GM19468 (cell line): ENCODE measurements at regions not wholly inside any gene's neighbourhood (a gene's known extent, or its start where the extent isn't known, plus 50 kb on each side); places are given as distances from the start of the nearest gene placed in this dataset.

ENCODE experiments used
- ATAC-seq: cut with Tn5 transposase; IDR thresholded peaks from one replicate; pipeline ENCODE4 v1.9.1; 2021; ENCODE audit warnings: mild to moderate bottlenecking, moderate library complexity, moderate number of reproducible peaks; ENCODE audit not compliant: unreplicated experiment; ENCODE audit errors: extremely low read depth

DNA sequence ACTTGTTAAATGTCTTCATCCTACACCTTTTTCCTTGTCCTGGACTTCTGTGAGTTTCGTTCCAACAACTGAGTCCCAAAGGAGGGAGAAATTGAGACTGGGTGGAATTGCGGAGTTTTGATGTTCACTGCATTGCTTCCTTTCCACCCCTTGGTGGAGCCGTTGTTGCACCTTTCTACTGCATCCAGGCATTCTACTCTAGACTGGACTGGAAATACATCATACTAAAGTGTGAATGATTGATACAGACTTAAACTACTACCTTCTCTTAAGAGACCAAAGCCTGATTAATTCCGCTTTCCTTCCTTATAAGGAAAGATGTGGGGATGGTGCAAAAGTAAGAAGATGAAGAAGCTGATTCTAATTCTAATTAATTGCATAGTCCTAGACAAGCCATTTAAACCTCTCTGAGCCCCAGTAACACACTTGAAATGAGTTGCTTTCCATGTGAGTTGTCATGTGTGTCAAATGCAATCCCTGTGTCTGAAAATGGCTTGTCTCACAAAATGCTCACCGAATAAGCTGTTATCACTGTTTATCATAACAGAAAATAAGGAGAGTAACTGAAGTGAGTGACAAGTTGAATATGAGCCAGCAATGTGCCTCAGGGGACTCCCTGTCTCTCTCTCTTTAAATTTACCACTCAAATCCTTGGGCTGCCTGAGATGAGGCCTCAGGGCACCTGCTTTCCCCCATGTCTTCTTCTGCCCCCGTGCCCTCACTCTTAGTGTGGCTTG lies 338.3 kb upstream of the CHD6 start:
- no peak for ATAC-seq

DNA sequence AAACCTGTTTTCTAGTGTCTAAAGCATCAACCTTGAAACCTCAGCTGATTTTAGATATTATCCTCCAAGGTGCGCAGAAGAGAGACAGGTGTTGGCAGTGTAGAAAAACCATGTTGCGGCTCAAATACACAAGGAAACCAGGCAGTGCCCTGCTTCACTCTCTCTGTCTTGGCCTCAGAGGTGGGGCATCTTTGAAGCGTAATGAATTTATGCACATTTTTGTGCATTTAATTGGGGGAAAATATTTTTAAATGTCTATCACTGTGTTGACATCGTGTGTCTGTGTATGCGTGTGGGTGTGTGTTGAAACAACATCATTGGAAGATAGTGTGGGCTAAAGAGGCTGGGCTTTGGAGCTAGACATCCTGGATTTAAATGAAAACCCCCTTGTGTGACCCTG lies 334.0 kb upstream of the CHD6 start:
- ATAC-seq: no peak

- ATAC-seq: no peak
These were observed 333.4 kb upstream of the CHD6 start for GRCh38 chr20:41951615-41952014.

- ATAC-seq: no peak
These were observed 321.5 kb upstream of the CHD6 start for GRCh38 chr20:41939659-41940058.

- ATAC-seq: no peak
These were observed 320.2 kb upstream of the CHD6 start for GRCh38 chr20:41938353-41938752.

GRCh38 chr20:41935259-41935791 lies 317.1 kb upstream of the CHD6 start:
- no peak for ATAC-seq

GRCh38 chr20:41932431-41932830 lies 314.3 kb upstream of the CHD6 start:
- no peak for ATAC-seq

GRCh38 chr20:41927655-41928054 lies 309.5 kb upstream of the CHD6 start:
- no peak for ATAC-seq

DNA sequence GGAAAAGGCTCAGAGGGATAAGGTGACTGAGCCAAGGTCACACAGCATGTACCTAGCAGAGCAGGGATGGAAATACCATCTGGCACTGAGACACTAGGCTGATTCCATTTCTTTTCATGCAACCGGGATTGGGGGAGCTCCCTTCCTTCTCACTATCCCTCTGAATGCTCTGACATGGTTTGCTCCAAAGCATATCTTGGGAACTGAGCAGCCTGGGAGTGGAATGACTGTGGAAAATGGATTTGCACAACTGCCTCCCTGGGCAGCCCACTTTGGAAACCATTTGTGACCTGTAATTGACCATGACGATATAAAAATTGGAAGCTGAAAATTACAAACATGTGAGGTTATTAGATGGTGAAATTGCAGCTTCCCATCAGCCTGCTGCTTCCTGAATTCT lies 309.0 kb upstream of the CHD6 start:
- no peak for ATAC-seq

DNA sequence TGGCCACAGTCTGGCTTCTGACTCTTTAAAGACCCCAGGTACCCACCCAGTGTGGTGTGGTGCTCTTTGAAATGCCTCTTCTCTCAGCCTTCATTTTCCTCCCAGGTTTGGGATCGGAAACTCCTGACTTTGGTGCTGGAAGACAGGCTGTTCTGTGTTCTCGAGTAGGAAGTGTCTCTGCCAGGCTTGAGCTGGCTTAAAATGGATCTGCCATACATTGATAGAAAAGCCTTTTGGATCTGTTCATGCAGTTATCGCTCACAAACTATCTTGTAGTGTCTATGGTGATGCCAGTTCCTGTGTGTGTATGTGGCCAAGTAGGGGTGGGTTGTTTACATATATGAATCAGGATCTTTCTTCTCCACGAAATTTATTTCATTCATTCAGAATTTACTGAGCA lies 307.3 kb upstream of the CHD6 start:
- ATAC-seq: no peak

GRCh38 chr20:41923624-41924023 lies 305.4 kb upstream of the CHD6 start:
- no peak for ATAC-seq

DNA sequence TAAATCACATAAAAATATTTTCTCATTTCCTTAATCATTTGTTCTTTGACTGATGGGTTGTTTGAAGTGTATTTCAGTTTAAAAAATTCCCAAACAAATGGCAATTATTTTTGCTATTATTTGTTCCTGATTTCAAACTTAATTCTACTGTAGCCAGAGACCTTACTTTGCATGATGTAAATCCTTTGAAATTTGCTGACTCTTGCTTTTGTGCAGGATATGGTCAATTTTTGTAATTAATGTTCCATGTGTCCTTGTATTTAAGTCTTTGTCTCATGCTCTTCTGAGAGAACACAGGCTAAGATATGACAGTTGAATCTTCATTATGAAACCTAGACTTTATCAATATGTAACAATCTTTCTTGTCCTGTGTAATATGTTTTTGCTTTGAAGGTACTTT lies 295.0 kb upstream of the CHD6 start:
- no peak for ATAC-seq

DNA sequence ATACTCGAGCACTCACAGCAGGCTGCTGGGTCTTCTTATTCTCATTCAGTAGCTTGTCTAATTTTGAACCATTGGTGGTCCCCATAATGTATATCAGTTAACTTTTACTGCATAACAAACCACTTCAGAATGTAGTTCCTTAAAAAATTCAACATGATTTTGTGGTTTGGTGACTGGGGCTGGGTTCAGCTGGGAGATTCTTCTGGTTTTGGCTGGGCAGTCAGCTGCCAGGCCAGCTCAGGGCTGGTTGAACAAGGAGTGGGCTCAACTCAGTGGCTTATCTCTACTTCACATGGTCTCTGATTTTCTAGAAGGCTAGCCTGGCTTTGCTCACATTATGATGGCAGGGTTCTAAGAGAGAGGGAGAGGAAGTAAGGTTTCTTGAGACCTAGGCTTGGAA lies 292.4 kb upstream of the CHD6 start:
- no peak for ATAC-seq

GRCh38 chr20:41905199-41905598 lies 287.0 kb upstream of the CHD6 start:
- no peak for ATAC-seq

- ATAC-seq: no peak
These were observed 285.4 kb upstream of the CHD6 start for GRCh38 chr20:41903586-41903985.

DNA sequence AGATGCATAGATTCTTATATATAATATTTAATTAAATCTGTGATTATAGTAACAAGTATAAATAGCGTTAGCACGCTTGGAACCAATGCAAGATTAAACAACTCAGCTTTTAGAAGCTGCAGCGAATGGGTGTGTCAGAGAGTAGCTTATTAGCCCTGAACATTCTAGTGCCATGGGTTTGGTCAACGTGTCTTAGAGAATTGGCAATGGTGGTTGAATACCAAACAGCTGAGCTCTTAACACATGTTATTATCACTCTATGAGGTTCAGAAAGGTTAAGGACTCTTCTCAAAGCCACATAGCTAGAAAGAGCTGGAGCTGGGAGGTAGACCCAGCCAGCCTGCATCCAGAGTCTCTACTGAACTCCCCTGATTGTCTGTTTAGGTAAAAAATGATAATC lies 284.2 kb upstream of the CHD6 start:
- no peak for ATAC-seq

- no peak for ATAC-seq
These were observed 282.1 kb upstream of the CHD6 start for GRCh38 chr20:41900201-41900691.

DNA sequence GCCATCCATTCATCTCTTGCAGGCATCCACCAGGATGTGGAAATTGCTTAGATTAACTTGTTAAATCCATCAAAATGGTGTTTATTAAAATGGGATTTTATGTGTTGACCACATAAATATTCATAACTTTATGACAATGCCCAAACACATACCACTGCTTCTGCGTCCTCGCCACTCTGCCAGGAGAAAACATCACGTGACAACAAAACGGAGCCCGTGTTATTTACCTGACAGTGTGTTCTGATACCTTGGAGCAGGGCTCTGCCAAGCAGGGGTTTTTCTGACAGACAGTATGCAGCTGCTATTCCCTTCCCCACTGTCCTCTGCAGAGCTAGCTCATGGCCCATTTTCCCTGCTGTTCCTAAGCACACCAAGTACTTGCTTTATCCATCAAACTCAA lies 279.5 kb upstream of the CHD6 start:
- no peak for ATAC-seq

GRCh38 chr20:41895241-41896032 lies 277.3 kb upstream of the CHD6 start:
- no peak for ATAC-seq

- ATAC-seq: no peak
These were observed 276.2 kb upstream of the CHD6 start for GRCh38 chr20:41894255-41894963.

DNA sequence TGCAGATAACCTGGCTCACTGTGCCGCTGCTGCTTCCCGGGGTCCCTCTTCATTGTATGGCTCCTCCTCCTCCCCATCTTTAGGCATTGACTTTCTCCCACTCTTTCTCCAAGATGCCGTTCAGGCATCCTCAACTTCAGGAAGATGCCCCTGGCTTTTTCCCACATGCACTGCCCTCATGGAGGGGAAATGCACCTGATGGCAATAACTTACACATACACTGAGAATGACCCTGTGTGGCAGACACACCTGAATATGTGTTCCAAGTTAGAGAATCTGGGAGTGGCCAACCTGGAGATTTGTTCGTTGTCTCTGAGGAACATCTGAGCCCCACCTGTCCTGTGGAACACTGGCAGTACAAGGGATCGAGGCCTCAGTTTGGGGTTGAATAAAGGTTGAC lies 273.9 kb upstream of the CHD6 start:
- ATAC-seq: no peak
